GM19240 (cell line): ENCODE measurements at regions not wholly inside any gene's neighbourhood (a gene's known extent, or its start where the extent isn't known, plus 50 kb on each side); places are given as distances from the start of the nearest gene placed in this dataset.
"Not testable (repeated sequence)": the region's sequence is repeated elsewhere in the genome, so short reads cannot be mapped to it uniquely, and the experiment has no call there.

ENCODE experiments used
- DNase-seq: peaks from one replicate; pipeline ENCODE4 v3.0.0; 2011; ENCODE audit warnings: low spot score; ENCODE audit not compliant: insufficient read length

DNA sequence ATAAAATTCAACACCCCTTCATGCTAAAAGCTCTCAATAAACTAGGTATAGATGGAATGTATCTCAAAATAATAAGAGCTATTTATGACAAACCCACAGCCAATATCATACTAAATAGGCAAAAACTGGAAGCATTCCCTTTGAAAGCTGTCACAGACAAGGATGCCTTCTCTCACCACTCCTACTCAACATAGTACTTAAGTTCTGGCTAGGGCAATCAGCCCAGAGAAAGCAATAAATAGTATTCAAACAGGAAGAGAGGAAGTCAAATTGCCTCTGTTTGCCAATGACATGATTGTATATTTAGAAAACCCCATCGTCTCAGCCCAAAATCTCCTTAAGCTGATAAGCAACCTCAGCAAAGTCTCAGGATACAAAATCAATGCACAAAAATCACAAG lies 673.8 kb upstream of the IGFBP3 start:
- not testable (repeated sequence) for DNase-seq

DNA sequence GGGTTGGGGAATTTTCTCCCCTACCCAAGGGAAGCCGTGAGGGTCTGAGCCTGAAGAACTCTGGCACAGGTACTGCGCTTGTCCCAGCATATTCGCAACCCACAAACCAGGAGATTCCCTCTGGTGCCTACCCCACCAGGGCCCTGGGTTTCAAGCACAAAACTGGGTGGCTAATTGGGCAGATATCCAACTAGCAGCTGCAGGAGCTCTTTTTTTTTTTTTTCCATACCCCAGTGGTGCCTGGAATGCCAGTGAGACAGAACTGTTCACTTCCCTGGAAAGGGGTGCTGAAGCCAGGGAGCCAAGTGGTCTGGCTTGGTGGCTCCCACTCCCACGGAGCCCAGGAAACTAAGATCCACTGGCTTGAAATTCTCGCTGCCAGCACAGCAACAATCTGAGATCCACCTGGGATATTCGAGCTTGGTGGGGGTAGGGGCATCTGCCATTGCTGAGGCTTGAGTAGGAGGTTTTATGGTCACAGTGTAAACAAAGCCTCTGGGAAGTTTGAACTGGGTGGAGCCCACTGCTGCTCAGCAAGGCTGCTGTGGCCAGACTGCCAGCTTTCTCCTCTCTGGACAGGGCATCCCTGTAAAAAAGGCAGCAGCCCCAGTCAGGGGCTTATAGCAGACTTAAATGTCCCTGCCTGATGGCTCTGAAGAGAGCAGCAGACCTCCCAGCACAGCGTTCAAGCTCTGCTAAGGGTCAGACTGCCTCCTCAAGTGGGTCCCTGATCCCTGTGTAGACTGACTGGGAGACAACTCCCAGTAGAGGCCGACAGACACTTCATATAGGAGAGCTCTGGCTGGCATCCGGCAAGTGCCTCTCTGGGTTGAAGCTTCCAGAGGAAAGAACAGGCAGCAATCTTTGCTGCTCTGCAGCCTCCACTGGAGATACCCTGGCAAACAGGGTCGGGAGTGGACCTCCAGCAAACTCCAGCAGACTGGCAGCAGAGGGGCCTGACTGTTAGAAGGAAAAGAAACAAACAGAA lies 670.1 kb upstream of the IGFBP3 start:
- DNase-seq = not testable (repeated sequence)

DNA sequence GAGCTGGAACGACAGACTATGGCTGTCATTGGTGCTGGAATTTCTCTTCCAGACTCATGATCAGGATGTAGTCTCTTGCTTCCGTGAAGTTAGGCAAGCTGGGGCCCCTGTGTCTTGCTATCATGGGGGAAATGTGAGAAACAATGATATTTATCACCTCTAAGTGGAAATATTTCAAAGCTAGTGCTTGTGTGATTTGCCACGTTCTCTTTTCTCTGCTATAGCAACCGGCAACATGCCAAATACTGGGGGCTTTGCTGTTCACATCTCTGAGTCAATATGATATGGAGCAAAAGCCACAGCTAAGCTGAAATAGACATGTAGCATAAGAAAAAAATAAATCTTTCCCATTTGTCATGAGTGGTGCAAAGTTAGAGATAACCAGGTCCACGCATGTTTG lies 668.2 kb upstream of the IGFBP3 start:
- no peak for DNase-seq

DNA sequence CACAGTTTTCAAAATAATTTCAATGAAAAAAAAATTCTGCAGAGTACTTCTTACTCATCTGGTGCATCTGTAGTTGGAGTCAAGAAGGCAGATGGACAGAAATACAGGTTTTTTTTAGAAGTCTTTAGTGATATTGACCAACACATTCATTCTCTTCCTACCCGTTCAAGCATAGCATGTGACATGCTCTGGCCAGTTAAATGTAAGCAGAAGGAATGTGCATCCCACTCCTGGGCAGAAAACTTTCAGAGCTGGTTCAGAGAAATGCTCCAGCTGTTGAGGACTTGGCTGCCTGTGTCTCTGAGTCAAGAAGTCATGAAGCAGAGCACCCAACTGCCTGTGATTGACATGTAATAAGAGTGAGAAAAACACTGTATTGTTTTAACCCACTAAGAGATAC lies 665.3 kb upstream of the IGFBP3 start:
- DNase-seq = no peak

DNA sequence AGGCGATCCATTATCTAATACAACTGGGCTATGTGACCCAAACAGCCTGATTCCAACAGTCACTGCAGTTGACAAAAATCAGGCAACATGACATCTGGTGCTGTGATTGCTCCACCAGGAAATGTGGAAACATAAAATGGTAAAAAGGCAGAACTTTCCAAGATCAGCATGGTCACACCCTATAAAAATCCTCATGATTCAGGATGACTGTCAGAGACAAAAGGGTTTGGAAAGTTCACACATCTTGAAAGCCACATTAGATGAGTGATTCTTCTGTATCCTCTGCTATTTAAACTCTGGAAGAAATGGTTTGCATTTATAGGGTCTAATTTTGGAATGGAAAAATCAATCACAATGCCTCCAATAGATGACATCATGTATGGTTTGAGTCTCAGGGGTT lies 662.6 kb upstream of the IGFBP3 start:
- no peak for DNase-seq

DNA sequence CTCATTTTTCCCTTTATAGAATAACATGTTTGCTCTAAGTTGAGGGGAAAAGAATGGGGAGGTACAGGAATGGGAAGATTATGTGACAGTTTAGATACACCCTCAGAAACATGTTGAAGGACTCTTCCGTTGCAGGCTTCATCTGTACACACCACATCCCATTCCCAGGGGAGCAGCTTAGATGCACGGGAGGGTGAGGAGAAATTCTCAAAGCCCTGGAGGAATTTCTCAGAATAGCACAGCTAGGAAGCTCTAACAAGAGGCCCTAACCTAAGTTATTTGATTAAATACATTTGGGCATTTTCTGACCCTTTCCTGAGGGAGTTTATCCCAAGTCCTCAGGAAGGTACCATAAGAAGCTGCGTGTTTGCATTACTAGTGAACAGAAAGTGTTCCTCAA lies 660.2 kb upstream of the IGFBP3 start:
- no peak for DNase-seq

DNA sequence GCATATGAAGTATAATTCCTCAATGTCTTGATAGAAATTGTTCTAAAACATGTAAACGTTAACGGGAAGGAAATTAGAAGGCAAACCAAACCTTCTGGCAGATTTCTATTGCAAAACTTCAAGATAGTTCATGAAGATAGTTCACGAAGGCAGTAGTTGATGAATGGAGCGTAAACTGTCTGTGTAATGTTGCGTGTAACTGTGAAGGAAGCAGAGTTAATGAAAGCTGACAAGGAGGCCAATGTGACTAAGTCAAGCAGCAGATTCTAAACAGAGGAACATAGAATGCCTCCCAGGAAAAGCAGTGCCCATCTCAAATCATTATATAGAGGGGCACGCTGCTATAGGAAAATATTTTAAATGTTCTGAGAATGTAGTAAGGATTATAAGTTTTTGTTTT lies 659.7 kb upstream of the IGFBP3 start:
- no peak for DNase-seq

DNA sequence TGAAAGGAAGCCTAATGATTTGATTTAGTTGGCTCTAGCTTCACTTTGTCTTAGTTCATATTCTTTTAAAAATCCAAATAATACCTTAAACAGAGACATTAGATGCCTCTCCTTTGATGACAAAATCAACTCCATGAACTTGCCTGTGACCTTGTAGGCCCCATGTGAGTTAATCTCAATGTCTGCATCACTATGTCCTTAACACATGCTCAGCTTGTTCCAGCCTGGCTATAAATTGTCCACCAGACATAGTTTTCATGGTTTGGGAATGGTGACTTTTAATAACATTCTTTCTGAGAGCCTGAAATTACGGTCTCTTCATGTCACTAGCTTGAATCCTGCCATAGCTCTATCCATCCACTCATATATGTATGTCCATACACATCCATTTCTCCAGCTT lies 656.3 kb upstream of the IGFBP3 start:
- no peak for DNase-seq

DNA sequence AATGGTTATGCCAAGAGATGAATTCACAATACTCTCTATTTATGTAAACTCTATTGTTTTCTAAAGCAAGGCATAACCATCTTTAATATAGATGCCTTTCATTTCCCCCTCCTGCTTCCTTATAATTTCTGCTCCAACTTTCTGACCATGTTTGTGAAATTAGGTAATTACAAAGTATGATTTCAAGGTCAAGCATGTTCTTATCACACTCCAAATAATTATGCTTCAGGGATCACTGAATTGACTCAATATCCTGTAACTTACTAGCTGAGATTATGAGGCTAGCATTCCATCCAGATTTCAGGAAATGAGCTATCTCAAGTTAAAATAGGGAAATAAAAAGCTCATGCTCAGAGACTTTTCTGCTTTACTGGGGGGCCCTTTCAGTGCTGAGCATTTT lies 655.9 kb upstream of the IGFBP3 start:
- no peak for DNase-seq

DNA sequence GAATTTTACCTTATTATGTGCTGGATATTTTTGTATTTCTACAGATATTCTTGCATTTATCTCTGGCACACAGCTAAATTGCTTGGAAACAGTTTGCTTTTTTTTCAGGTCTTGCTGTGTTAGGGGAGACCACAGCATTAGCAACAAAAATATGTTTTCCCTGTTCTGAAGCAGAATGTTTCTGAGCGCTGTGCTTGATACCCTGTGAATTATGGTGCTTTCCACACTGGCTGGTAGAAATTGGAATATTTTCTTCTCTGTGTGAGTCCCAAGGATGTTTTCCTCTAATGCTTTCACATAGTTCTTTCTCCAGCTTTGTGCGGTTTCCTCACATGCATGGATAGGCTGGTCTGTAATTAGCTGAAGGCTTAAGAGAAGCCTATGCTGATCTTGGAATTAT lies 651.6 kb upstream of the IGFBP3 start:
- no peak for DNase-seq

DNA sequence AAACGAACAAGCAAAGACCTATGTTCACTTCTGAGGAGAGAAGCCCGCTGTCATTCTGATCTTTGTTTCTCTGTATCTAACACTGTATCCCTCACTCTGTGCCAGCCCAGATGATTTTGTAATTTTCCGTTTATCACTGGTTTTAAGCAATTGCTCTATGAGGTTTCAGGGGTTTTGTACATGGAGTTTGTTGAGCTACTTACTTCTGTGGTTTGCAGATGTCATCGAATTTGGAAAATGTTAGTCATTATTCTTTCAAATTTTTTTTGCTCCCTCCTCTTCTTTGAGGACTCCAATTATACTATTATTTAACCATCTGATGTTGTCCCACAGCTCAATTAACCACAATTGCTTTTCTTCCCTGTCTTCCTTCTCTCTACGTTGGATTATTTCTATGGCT lies 650.9 kb upstream of the IGFBP3 start:
- no peak for DNase-seq

DNA sequence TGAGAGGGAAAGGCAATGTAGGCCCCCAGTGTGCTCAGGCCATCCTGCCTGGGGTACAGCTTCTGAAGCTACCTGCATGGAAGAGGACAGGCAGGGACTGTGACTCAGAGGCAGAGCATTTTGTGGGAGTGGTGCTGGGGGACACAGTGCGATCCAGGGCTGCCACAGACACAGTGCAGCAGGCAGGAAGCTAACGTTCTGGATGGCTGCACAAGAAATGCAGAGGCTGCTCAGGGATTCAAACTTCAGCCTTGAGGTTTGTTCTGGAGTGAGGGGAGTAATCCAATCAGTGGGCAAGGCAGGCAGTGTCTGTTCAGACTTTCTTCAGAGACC lies 648.0 kb upstream of the IGFBP3 start:
- DNase-seq = no peak

DNA sequence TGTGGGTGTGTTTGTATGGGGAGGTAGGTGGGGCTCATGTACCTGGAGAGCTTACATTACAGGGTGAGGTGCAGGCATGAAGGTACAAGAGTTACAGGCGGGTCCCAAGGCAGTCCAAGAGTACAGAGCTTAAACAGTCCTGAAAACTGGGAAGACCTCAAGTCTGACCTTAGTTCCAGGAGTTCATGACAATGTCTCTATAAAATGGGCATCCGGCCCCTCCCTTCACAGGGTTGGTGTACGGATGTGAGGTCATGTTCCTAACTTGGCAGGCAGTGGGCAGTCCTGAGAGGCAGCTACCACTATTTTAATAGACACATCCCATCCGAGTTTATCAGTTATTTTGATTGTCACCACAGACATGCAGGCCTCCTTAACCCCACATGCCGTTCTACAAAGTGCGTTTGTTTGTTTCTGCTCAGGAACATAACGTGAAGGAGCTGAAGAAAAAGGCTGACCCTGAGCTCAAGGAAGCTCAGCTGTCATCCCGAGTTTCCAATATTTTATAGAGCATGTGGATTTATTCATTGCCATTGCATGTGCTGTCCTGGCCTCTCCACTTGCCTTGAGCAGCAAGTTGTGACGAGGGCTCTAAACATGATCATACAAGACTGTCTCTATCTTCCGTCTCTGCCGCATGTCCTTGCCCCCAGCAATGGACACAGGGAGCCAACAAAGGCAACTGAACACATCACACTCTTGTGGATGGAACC lies 647.5 kb upstream of the IGFBP3 start:
- no peak for DNase-seq

DNA sequence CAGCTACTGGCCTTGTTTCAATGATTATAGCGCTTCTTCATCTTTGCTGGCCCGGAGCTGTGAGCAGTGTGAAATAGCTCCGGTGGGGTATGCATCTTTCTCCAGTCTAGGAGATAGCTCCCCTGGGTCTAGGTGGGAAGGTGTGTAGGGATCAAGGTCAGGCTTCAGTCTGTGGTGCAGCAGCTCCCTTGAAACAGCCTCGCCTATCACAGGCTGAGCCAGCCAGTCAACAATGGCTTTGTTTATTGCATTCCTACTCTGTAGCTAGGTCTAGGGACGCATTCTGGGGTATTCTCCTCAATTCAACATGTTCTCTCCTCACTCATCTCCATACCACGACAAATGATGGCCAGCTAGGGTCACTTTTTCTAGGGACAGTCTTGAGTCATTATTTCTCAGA lies 646.8 kb upstream of the IGFBP3 start:
- DNase-seq = no peak

DNA sequence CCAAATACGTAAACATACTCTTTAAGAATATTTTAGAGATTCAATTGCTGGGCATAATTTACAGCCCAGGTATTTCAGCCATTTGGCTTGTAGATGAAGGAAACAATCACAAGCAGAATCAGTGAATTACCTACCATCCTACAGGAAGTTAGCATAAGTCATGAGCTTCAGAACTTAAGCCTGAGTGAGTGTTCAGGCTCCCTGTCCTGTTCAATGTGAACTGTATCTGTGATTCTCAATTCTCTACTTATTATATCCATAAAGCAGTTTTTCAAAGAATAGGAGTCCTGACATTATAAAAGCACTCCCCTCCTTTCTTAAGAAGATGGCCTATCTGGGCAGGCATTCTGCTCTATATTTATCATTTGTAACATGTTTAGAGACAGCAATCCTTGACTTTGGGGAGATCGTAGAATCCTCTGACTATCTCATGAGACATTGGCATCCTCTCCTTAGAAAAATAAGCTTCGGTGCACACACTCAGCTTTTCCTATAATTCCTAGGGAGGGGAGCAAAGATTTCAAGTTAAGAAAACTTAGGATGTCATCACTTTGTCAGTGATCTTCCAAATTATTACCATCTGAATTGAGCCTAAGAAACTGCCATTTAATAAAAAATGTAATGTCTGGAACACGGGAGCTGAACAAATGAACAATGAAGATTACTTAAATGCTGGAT lies 645.2 kb upstream of the IGFBP3 start:
- no peak for DNase-seq

DNA sequence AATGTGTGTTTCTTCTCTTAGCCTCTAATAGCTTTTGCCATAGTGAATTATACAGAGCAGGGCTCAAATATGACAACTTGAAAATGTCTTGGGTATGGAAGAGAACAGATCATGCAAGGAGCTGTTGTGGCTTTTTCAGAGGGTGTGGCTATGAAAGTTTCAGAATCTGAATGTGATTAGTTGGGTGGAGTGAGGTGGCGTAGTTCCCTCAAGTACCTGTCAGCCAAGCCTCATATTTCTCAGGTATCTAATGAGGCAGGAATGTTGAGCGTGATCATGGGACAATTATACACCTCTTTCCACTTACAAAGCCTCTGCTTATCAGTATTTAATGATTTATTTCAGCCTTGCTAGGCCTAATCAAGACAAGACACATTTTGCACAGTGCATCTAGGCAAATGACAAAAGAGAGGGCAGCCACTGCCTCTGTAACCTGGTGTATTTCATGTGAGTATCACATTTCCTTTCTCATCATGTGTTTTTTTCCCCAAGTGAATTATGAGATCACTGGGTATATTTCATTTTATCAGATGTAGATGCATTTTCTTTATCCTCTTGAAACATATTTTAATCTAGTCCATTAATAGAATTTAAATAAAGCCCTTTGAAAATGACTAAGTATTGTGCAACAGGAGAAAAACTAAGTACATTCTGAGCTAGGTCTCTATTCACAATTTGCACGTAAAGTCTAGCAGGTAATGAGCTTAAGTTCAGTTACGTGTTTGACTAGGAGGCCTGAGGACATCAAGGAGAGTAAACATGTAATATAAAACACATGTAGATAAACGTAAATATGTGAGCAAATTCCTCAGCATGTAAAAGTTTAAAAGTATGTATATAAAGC lies 644.4 kb upstream of the IGFBP3 start:
- no peak for DNase-seq

DNA sequence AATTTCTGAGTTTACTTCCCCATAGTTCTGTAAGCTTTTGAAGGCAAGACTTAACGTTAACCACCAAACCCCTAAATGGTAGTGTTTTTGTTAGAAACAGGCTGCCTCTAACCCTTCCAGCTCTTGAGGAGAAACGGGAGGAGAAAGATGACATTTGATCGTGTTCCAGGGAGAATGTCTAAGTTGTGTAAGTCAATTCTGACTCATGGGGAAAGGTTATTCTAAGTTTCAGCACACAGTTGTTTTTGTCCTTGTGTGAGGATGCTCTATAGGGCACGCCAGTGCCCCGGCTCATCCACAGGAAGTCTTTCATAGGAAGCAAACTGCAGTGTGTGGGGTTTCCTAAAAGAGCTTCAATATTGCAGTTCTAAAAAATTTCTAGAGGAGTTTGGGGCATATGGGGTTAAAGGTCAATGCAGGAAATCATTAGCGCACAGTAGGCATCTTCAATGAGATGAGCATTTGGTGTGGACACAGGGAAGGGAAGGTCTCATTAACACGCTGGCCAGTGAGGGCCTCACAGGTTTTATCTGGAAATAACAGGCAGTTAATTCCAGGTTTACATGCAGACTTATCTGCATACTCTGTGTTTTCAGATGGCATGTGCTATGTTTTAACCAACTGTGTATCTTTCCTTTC lies 638.2 kb upstream of the IGFBP3 start:
- no peak for DNase-seq

DNA sequence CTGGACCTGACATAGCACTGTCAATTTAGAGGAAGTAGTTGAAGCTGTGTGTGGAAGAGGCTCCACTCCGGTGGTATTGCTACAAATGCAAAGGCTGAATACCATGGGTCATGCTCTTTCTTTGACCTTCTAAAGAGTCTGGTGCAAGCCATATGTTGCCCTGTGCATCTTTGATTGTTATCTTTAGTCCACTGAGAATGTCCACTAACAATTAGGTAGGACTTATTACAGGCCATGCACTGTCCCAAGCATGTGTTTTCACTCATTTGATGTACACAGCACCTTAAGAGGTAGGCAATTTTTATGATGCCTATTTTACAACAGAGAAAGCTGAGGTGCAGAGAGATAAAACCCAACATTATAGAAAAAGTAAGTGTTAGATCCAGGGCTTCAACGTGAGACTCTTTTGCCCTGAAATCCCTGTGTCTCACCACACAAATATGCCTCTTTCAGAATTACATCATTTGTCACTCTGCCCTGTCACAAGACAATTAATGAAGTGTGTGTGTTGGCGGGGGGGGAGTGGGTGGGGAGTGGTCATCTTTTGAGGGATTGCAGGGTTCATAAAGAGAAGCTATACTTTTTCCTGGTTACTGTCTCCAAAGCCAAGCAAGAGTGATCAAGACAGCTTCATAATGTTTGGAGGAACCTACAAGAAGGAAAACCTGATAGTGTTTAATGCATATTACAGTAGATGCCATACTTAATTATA lies 637.6 kb upstream of the IGFBP3 start:
- no peak for DNase-seq

DNA sequence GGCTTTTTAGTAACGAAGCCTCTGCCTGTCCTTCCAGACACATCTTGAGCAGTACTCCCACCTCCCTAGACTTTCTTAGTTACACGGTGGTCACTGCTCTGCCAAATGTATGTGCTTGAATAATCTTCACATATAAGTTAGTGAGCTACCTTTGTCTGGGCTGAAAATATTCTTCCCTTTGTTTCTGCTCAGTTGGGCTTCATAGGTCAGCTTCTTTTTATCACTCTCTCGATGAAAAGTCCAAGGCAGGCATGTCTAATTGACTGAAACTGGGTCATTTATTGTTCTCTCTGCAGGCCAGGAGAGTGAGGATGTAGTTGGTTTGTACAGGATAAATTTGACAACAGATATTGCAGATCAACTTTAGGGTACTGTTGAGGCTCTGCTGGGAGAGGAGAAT lies 636.7 kb upstream of the IGFBP3 start:
- no peak for DNase-seq

DNA sequence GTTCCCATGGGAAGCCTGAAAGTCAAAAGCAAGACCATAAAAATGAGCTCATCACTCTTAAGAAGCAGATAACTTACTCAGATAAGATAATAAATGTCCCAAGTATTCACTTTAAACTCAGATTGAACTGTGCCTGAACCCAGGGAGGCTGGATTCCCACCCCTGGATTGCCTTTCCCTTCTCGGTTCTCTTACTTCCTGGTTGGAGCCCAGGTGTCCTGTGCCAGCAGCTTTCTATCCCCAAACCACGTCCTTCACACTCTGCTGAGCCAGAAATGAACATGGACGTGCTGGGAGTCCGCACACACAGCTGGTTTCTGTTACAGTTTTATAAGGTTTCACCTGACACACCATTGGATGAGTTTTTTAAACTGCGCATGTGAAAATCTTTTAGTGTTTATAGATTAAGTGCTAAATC lies 636.2 kb upstream of the IGFBP3 start:
- no peak for DNase-seq
